Panc1 (cell line): ENCODE measurements at regions not wholly inside any gene's neighbourhood (a gene's known extent, or its start where the extent isn't known, plus 50 kb on each side); places are given as distances from the start of the nearest gene placed in this dataset.

Source experiments
- ATAC-seq: fragments of 200-7000 bp; cut with Tn5 transposase; 2 replicates; pipeline ENCODE4 v1.9.1; 2020; ENCODE audit warnings: mild to moderate bottlenecking, moderate library complexity
- BruUV-seq: library from RNA; stranded (reverse); fragments of 400-500 nt; replicated peaks from 2 replicates; lab custom pipeline; 2021; lab: Mats Ljungman, UMichigan
- CTCF ChIA-PET: fragments of 300-600 bp; sonication (Branson Sonifier 250); formaldehyde crosslinking; loops from one replicate; lab custom pipeline; 2022; ENCODE audit warnings: antibody characterized with exemption; lab: Charles Lee
- POLR2A ChIA-PET: fragments of 300-600 bp; sonication (Branson Sonifier 250); formaldehyde crosslinking; loops from one replicate; lab custom pipeline; 2022; ENCODE audit warnings: antibody characterized with exemption; lab: Charles Lee
- DNase-seq: peaks from one replicate; pipeline ENCODE4 v3.0.0-alpha.2; 2010; ENCODE audit warnings: low read depth, low spot score
- H3K27ac ChIP-seq: 2 replicates; pipeline ENCODE4 v1.5.1; 2011; ENCODE audit warnings: mild to moderate bottlenecking, low read length, inconsistent platforms
- H3K27me3 ChIP-seq: fragments of 200-500 bp; sonication (Bioruptor generic); 2 replicates; pipeline ENCODE4 v1.6.0; 2014; ENCODE audit warnings: low read length, inconsistent platforms; ENCODE audit not compliant: control insufficient read depth, insufficient read depth
- H3K36me3 ChIP-seq: fragments of 200-500 bp; sonication (Bioruptor generic); 2 replicates; pipeline ENCODE4 v1.5.1; 2014; ENCODE audit warnings: inconsistent platforms, mild to moderate bottlenecking, low read length, moderate library complexity; ENCODE audit not compliant: control insufficient read depth, insufficient read depth
- H3K4me1 ChIP-seq: 2 replicates; pipeline ENCODE4 v1.5.1; 2011; ENCODE audit warnings: inconsistent platforms, mild to moderate bottlenecking, low read length, moderate library complexity; ENCODE audit not compliant: control insufficient read depth, insufficient read depth
- H3K4me3 ChIP-seq, 2 experiments: 2 replicates each; pipeline ENCODE4 v1.5.1; 2011 to 2012; ENCODE audit warnings: low read depth in 2 of 2, low read length in 2 of 2, mild to moderate bottlenecking in 2 of 2, inconsistent platforms in 1 of 2, moderate library complexity in 1 of 2
- H3K9me3 ChIP-seq: fragments of 200-500 bp; sonication (Bioruptor generic); 2 replicates; pipeline ENCODE4 v1.5.1; 2014; ENCODE audit warnings: low read depth, mild to moderate bottlenecking, inconsistent platforms, low read length, moderate library complexity; ENCODE audit not compliant: control insufficient read depth, insufficient read depth
- POLR2AphosphoS5 ChIP-seq: IDR thresholded peaks from 2 replicates; pipeline ENCODE4 v1.6.1; 2012; ENCODE audit warnings: mild to moderate bottlenecking, low read depth, low read length, moderate library complexity
- SIN3A ChIP-seq: IDR thresholded peaks from 2 replicates; pipeline ENCODE4 v1.6.1; 2012; ENCODE audit warnings: low read depth, mild to moderate bottlenecking, low read length, moderate library complexity, borderline replicate concordance; ENCODE audit not compliant: insufficient read depth
- TCF7L2 ChIP-seq: IDR thresholded peaks from 2 replicates; pipeline ENCODE4 v1.6.1; 2011; ENCODE audit warnings: mild to moderate bottlenecking, low read depth, low read length, inconsistent platforms
- in situ Hi-C: cut with HindIII; loops from 2 replicates; pipeline ENCODE4 v1.10.0; 2016; ENCODE audit warnings: low sequenced_read_pairs, low pct_unique_long_range_greater_than_20kb
- intact Hi-C: fragments of 100-400 bp; cut with micrococcal nuclease; formaldehyde crosslinking; loops from one replicate; pipeline ENCODE4 v1.10.0; 2022; ENCODE audit not compliant: unreplicated experiment
- TF ChIP-seq, protein P1 (sequence below), 2 experiments: IDR thresholded peaks; 2 replicates each; pipeline ENCODE4 v1.6.1; 2011 to 2012; ENCODE audit warnings: low read depth in 2 of 2, control low read depth in 1 of 2, low read length in 1 of 2, mild to moderate bottlenecking in 1 of 2, moderate library complexity in 1 of 2; ENCODE audit not compliant: insufficient read depth in 1 of 2
- TF ChIP-seq, protein P2 (sequence below): fragments of 450-650 bp; IDR thresholded peaks from 2 replicates; pipeline ENCODE4 v1.5.1; 2017; ENCODE audit warnings: mild to moderate bottlenecking

DNA sequence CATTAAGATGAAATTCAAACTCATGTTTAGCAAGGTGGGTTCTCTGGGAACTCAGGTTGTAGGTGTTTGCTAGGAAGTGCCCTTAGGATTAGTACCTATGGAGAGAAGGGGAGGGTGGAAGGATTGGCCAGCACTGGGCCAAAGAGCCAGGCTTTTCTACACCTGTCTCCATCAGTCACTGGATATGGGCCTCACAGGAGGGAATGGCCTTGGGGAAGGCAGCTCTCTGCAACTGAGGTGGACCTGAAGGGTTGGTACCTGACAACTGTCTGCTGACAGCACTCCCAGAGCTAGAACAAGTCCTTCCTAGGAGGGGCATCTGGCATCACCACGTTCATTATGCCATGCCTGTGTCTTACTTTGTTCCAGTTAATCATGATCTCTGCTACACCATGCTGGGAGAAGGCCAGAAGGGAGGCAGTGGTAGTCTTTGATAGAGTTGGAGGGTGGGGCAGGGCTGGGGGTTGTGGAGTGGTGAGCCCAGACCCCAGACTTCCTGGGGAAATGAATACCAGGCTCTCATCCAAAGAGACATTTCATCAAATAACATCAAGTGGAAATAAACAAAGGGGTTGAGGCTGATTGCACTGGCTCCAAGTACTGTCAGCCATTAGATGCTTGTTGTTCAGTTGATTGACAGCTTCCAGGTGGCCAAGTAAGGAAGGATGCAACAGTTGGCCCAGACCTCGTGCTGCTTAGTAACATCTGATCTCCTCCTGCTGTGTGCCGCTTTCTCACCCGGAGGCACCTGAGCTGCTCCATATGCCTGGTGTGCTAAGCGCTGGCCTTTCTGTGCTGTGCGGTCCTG, 70.6 kb upstream of the PIK3CG start:
- intact Hi-C loops (no loop called here), in situ Hi-C loops (no loop called here)
- Histone ChIP-seq H3K27ac (no peak overlapping the region), H3K36me3 (no peaks in the 10 kb centered on the region), H3K4me3 (no peak overlapping the region), H3K27me3 (no peaks in the 10 kb centered on the region; the same call in 1 of the 2 replicates), H3K4me1 (no peaks in the 10 kb centered on the region), H3K9me3 (no peaks in the 10 kb centered on the region)
- TF ChIP-seq, protein P1, sequence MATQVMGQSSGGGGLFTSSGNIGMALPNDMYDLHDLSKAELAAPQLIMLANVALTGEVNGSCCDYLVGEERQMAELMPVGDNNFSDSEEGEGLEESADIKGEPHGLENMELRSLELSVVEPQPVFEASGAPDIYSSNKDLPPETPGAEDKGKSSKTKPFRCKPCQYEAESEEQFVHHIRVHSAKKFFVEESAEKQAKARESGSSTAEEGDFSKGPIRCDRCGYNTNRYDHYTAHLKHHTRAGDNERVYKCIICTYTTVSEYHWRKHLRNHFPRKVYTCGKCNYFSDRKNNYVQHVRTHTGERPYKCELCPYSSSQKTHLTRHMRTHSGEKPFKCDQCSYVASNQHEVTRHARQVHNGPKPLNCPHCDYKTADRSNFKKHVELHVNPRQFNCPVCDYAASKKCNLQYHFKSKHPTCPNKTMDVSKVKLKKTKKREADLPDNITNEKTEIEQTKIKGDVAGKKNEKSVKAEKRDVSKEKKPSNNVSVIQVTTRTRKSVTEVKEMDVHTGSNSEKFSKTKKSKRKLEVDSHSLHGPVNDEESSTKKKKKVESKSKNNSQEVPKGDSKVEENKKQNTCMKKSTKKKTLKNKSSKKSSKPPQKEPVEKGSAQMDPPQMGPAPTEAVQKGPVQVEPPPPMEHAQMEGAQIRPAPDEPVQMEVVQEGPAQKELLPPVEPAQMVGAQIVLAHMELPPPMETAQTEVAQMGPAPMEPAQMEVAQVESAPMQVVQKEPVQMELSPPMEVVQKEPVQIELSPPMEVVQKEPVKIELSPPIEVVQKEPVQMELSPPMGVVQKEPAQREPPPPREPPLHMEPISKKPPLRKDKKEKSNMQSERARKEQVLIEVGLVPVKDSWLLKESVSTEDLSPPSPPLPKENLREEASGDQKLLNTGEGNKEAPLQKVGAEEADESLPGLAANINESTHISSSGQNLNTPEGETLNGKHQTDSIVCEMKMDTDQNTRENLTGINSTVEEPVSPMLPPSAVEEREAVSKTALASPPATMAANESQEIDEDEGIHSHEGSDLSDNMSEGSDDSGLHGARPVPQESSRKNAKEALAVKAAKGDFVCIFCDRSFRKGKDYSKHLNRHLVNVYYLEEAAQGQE (IDR thresholded peaks at IDR 0.05; ENCODE audit: insufficient read depth in 1 of 2, low read depth in 2 of 2, low read length in 1 of 2), result no peak
- TF ChIP-seq, protein P2, sequence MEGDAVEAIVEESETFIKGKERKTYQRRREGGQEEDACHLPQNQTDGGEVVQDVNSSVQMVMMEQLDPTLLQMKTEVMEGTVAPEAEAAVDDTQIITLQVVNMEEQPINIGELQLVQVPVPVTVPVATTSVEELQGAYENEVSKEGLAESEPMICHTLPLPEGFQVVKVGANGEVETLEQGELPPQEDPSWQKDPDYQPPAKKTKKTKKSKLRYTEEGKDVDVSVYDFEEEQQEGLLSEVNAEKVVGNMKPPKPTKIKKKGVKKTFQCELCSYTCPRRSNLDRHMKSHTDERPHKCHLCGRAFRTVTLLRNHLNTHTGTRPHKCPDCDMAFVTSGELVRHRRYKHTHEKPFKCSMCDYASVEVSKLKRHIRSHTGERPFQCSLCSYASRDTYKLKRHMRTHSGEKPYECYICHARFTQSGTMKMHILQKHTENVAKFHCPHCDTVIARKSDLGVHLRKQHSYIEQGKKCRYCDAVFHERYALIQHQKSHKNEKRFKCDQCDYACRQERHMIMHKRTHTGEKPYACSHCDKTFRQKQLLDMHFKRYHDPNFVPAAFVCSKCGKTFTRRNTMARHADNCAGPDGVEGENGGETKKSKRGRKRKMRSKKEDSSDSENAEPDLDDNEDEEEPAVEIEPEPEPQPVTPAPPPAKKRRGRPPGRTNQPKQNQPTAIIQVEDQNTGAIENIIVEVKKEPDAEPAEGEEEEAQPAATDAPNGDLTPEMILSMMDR, result no peak
- TF ChIP-seq TCF7L2 (no peak), SIN3A (no peak), POLR2AphosphoS5 (no peak)
- ChIA-PET POLR2A (no interaction called here), CTCF (interaction anchor here (0.6 kb wide), 1 partner anchor 381 kb away, joined by 5 read pairs; no protein-coding TSS in a partner anchor)
- no peak for DNase-seq
- no TSS peak for BruUV-seq
- no peak for ATAC-seq

DNA sequence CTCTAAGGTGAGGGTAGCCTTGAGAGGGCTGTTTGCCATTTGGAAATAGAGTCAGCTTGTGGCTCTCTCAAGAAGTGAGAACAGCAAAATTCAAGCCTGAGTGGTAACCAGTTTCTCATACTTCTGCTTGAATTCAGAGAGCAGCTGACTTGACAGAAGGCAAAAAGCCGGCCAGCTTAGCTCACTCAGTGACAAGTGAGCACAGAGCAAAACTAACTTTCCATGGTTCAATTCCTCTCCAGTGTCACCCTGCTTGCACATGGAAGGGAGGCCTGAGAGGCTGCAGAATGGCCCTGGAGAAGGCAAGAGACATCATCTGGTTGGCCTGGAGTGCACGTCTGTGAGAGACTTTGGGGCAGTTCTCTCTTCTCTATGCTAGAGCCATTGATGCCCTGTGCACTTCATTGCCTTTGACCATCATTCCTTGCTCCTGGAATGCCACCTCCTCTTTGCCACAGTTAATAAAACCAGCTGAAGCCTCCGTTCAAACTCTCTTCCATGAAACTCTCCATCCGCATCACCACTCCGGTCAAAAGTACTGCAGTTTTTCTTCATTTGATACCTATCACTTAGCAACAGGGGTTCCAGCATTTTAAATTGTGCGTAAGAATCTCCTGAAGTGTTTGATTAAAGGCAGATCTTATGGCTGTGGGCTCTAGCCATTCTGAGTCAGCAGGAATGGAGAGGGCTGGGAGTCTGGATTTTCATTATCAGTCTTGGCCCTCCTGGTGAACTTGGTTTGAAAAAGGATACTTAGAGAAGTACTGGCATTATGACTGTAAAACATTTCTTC, 69.8 kb upstream of the PIK3CG start:
- no peak overlapping the region for H3K27ac ChIP-seq
- H3K4me3 ChIP-seq, result no peak overlapping the region
- H3K27me3 ChIP-seq, result no peaks in the 10 kb centered on the region; the same call in 1 of the 2 replicates
- CTCF ChIA-PET, result no interaction called here
- in situ Hi-C loops (no loop called here), intact Hi-C loops (no loop called here)
- no peaks in the 10 kb centered on the region for H3K4me1 ChIP-seq
- ATAC-seq (no peak), DNase-seq (no peak)
- H3K9me3 ChIP-seq, result no peaks in the 10 kb centered on the region
- BruUV-seq, result no TSS peak
- POLR2A ChIA-PET, result no interaction called here
- H3K36me3 ChIP-seq, result no peaks in the 10 kb centered on the region
- TF ChIP-seq POLR2AphosphoS5, result no peak
- TF ChIP-seq, protein P1 (IDR thresholded peaks at IDR 0.05; ENCODE audit: insufficient read depth in 1 of 2, low read depth in 2 of 2, low read length in 1 of 2), result no peak
- TF ChIP-seq, protein P2, result no peak
- TF ChIP-seq SIN3A, result no peak
- TF ChIP-seq TCF7L2, result no peak
